ENCODE measurements at regions not wholly inside any gene's neighbourhood (a gene's known extent, or its start where the extent isn't known, plus 50 kb on each side); places are given as distances from the start of the nearest gene placed in this dataset.

- Histone ChIP-seq H3K36me3 (ENCODE audit: control insufficient read depth, insufficient read depth, low read length) (peaks cover 2% of the 10 kb centered on the region; the same call in 1 of the 2 replicates), H3K9me3 (ENCODE audit: control insufficient read depth, insufficient read depth, low read length) (peaks cover 3% of the 10 kb centered on the region; the same call in 1 of the 2 replicates), H4K5ac (ENCODE audit: low read depth, low read length) (no peak overlapping the region), H2AK9ac (replicated peaks; ENCODE audit: low read depth, low read length, poor library complexity) (no peak overlapping the region), H4K8ac (ENCODE audit: low read depth in 2 of 2, low read length in 2 of 2) (no peak overlapping the region), H3K18ac (ENCODE audit: low read depth, low read length) (no peak overlapping the region), H2BK5ac (ENCODE audit: low read depth, low read length, poor library complexity, severe bottlenecking) (no peak overlapping the region), H2BK120ac (ENCODE audit: low read depth, low read length) (no peak overlapping the region), H4K20me1 (ENCODE audit: insufficient read depth, low read length) (peaks cover 76% of the 10 kb centered on the region), H3K23ac (ENCODE audit: low read depth, low read length) (no peak overlapping the region), H3K9me1 (ENCODE audit: insufficient read depth, low read length) (no peaks in the 10 kb centered on the region), H3K56ac (ENCODE audit: extremely low read depth, insufficient read depth, low read length) (no peak overlapping the region), H2AK5ac (ENCODE audit: low read depth, low read length) (no peak overlapping the region), H2AFZ (replicated peaks; ENCODE audit: low read length, poor library complexity) (no peak overlapping the region), H3K9ac (ENCODE audit: low read depth, low read length) (no peak overlapping the region), H3K27ac (ENCODE audit: insufficient read depth, low read length) (no peak overlapping the region), H3K14ac (replicated peaks; ENCODE audit: low read depth, low read length) (no peak overlapping the region), H3K27me3 (ENCODE audit: control insufficient read depth, insufficient read depth, low read length) (no peaks in the 10 kb centered on the region), H3K79me1 (ENCODE audit: low read depth in 1 of 2, low read length in 2 of 2) (peaks cover 17 to 45% of the 10 kb centered on the region in 2 experiments), H2BK15ac (ENCODE audit: low read depth, low read length) (no peak overlapping the region), H3K4ac (ENCODE audit: low read depth, low read length) (no peak overlapping the region), H4K91ac (ENCODE audit: insufficient read depth, low read depth, low read length) (no peak overlapping the region), H2BK20ac (ENCODE audit: low read depth, low read length) (no peak overlapping the region), H3K4me3 (ENCODE audit: insufficient read depth, low read depth, low read length) (no peak overlapping the region), H3K4me2 (ENCODE audit: low read depth, low read length) (no peak overlapping the region), H3K4me1 (ENCODE audit: control insufficient read depth, insufficient read depth, low read length) (peaks cover 9% of the 10 kb centered on the region; the same call in 1 of the 2 replicates)
- ChIA-PET POLR2A (ENCODE audit: unreplicated experiment) (no interaction called here), CTCF (no interaction called here)
- no peak for DNase-seq
- ATAC-seq (ENCODE audit: low read depth) = no peak
- intact Hi-C loops (cut with micrococcal nuclease) = no loop called here
- dilution Hi-C loops (cut with HindIII; ENCODE audit: low sequenced_read_pairs, unreplicated experiment) = no loop called here
- 90% methylated on average over 3 of the region's 10 CpGs; no CpG with 5 or more reads in 1 of the 2 experiments for whole genome bisulfite sequencing, 2 experiments (ENCODE audit: extremely low coverage in 2 of 2, insufficient read length in 1 of 2)
- BruUV-seq (replicated peaks) = no TSS peak
- no peak for TF ChIP-seq MAFK (IDR thresholded peaks at IDR 0.05; ENCODE audit: low read depth, low read length)
- TF ChIP-seq SMC3 (IDR thresholded peaks at IDR 0.05; ENCODE audit: low read depth, low read length) = no peak
- no peak for TF ChIP-seq MAZ (IDR thresholded peaks at IDR 0.05; ENCODE audit: borderline replicate concordance, low read depth, low read length)
- no peak for TF ChIP-seq FOS (IDR thresholded peaks at IDR 0.05; ENCODE audit: low read depth, low read length)
- TF ChIP-seq NFE2L2 (IDR thresholded peaks at IDR 0.05; ENCODE audit: low read depth, low read length) = no peak
- TF ChIP-seq ELK1 (IDR thresholded peaks at IDR 0.05; ENCODE audit: borderline replicate concordance, low read depth, low read length) = no peak
- no peak for TF ChIP-seq USF2 (IDR thresholded peaks at IDR 0.05; ENCODE audit: low read depth, low read length)
- no peak for TF ChIP-seq RCOR1 (IDR thresholded peaks at IDR 0.05; ENCODE audit: insufficient replicate concordance, low read length)
- no peak for TF ChIP-seq MXI1 (IDR thresholded peaks at IDR 0.05; ENCODE audit: borderline replicate concordance, low read depth, low read length)
- in situ Hi-C loops (cut with MboI; ENCODE audit: low sequenced_read_pairs) = no loop called here
Measured at GRCh38 chr16:85363881-85364280, 249.2 kb upstream of the GSE1 start.

Data from IMR-90 (cell line).